SK-N-SH (cell line): ENCODE measurements at regions not wholly inside any gene's neighbourhood (a gene's known extent, or its start where the extent isn't known, plus 50 kb on each side); places are given as distances from the start of the nearest gene placed in this dataset.
A peak's percentile ranks its signal among the peaks of the same experiment; 100 is the strongest.

Experiments used
- CTCF ChIA-PET: fragments of 300-600, 350-600 bp; formaldehyde crosslinking; extraction: SDS; loops from one replicate; lab custom pipeline; 2021; lab: Yijun Ruan, JAX
- POLR2A ChIA-PET: fragments of 350-600 bp; sonication (Branson Sonifier 250); formaldehyde crosslinking; extraction: SDS; loops from one replicate; lab custom pipeline; 2020; ENCODE audit warnings: antibody characterized with exemption, inconsistent platforms; lab: Yijun Ruan, JAX
- DNase-seq: peaks from one replicate; pipeline ENCODE4 v3.0.0; 2012
- H2AFZ ChIP-seq: fragments of 200-600 bp; sonication (generic); 2 replicates; pipeline ENCODE4 v1.8.1; 2016; ENCODE audit warnings: antibody characterized with exemption, mild to moderate bottlenecking, low read depth
- H3F3A ChIP-seq: fragments of 200-600 bp; sonication (generic); replicated peaks from 2 replicates; pipeline ENCODE3; 2016; ENCODE audit warnings: antibody characterized with exemption, mild to moderate bottlenecking; ENCODE audit not compliant: insufficient read depth
- H3K27ac ChIP-seq, 2 experiments: fragments of 200-500 bp in 1 of 2; fragments of 200-600 bp in 1 of 2; sonication (Bioruptor generic) in 1 of 2; sonication (generic), shearing (Covaris generic) in 1 of 2; 2 replicates each; pipeline versions ENCODE4 v1.5.1 to v1.6.1; 2014 to 2016; ENCODE audit warnings: low read depth in 2 of 2, inconsistent platforms in 1 of 2, low read length in 1 of 2, mild to moderate bottlenecking in 1 of 2, mixed read lengths in 1 of 2
- H3K27me3 ChIP-seq: fragments of 200-600 bp; sonication (generic), shearing (Covaris generic); 2 replicates; pipeline ENCODE4 v1.6.1; 2016; ENCODE audit warnings: mixed run types; ENCODE audit not compliant: insufficient read depth
- H3K36me3 ChIP-seq, 2 experiments: fragments of 200-500 bp in 1 of 2; fragments of 200-600 bp in 1 of 2; sonication (Bioruptor generic) in 1 of 2; sonication (generic) in 1 of 2; replicated peaks in 1 of 2; 2 replicates each; pipeline versions ENCODE3 to v1.5.1; 2014 to 2016; ENCODE audit warnings: low read length in 1 of 2, mild to moderate bottlenecking in 1 of 2; ENCODE audit not compliant: insufficient read depth in 2 of 2, control insufficient read depth in 1 of 2
- H3K4me1 ChIP-seq, 2 experiments: fragments of 200-500 bp in 1 of 2; fragments of 200-600 bp in 1 of 2; sonication (Bioruptor generic) in 1 of 2; sonication (generic), shearing (Covaris generic) in 1 of 2; 2 replicates each; pipeline versions ENCODE4 v1.5.1 to v1.6.1; 2014 to 2016; ENCODE audit warnings: low read depth in 1 of 2, low read length in 1 of 2, mixed run types in 1 of 2; ENCODE audit not compliant: insufficient read depth in 2 of 2, control insufficient read depth in 1 of 2
- H3K4me2 ChIP-seq: fragments of 200-600 bp; sonication (generic), shearing (Covaris generic); 2 replicates; pipeline ENCODE4 v1.6.1; 2017; ENCODE audit warnings: mixed run types
- H3K4me3 ChIP-seq, 2 experiments: fragments of 200-500 bp in 1 of 2; fragments of 200-600 bp in 1 of 2; sonication (Bioruptor generic) in 1 of 2; sonication (generic), shearing (Covaris generic) in 1 of 2; 2 replicates each; pipeline versions ENCODE4 v1.5.1 to v1.8.1; 2014 to 2016; ENCODE audit warnings: low read depth in 2 of 2, inconsistent platforms in 1 of 2, low read length in 1 of 2, mild to moderate bottlenecking in 1 of 2, mixed read lengths in 1 of 2, moderate library complexity in 1 of 2
- H3K79me2 ChIP-seq: fragments of 200-600 bp; sonication (generic); 2 replicates; pipeline ENCODE4 v1.8.1; 2017; ENCODE audit warnings: mild to moderate bottlenecking; ENCODE audit not compliant: insufficient read depth
- H3K9ac ChIP-seq: fragments of 200-600 bp; sonication (generic); 2 replicates; pipeline ENCODE4 v1.6.1; 2017; ENCODE audit warnings: mixed run types
- H3K9me2 ChIP-seq: fragments of 200-600 bp; sonication (generic); 2 replicates; pipeline ENCODE4 v1.6.1; 2017; ENCODE audit warnings: mixed run types
- H3K9me3 ChIP-seq: fragments of 200-600 bp; sonication (generic); 2 replicates; pipeline ENCODE4 v1.6.1; 2017; ENCODE audit warnings: mixed run types, mild to moderate bottlenecking, moderate library complexity
- H4K20me1 ChIP-seq: fragments of 200-600 bp; sonication (generic); 2 replicates; pipeline ENCODE4 v1.6.1; 2017; ENCODE audit warnings: mild to moderate bottlenecking, mixed run types; ENCODE audit not compliant: insufficient read depth
- CHD2 ChIP-seq: fragments of 150-350 bp; IDR thresholded peaks from 2 replicates; pipeline ENCODE4 v1.6.1; 2018; ENCODE audit warnings: low read length; ENCODE audit not compliant: partially characterized antibody
- CTCF ChIP-seq: fragments of 200-600 bp; sonication (generic); IDR thresholded peaks from 2 replicates; pipeline ENCODE4 v1.6.1; 2017; ENCODE audit warnings: antibody characterized with exemption, mild to moderate bottlenecking, moderate library complexity
- EP300 ChIP-seq, 2 experiments: IDR thresholded peaks; 2 replicates each; pipeline versions ENCODE4 v1.4.0 to v1.6.1; 2012; ENCODE audit warnings: borderline replicate concordance in 1 of 2, low read depth in 1 of 2, low read length in 1 of 2
- EZH2phosphoT487 ChIP-seq: fragments of 200-600 bp; sonication (generic); IDR thresholded peaks from 2 replicates; pipeline ENCODE4 v1.6.1; 2017; ENCODE audit warnings: low read depth, mixed run types, mild to moderate bottlenecking, antibody characterized with exemption, moderate library complexity, borderline replicate concordance
- FOXJ3 ChIP-seq: sonication (generic); formaldehyde crosslinking; IDR thresholded peaks from 2 replicates; pipeline ENCODE4 v1.5.1; 2020; ENCODE audit warnings: mild to moderate bottlenecking, missing genetic modification reagents
- FOXM1 ChIP-seq: IDR thresholded peaks from 2 replicates; pipeline ENCODE4 v1.4.0; 2012; ENCODE audit warnings: low read depth, mild to moderate bottlenecking
- GATA2 ChIP-seq: sonication (generic); formaldehyde crosslinking; IDR thresholded peaks from 2 replicates; pipeline ENCODE4 v1.5.0; 2020; ENCODE audit warnings: mild to moderate bottlenecking, missing genetic modification reagents
- JUND ChIP-seq: IDR thresholded peaks from 2 replicates; pipeline ENCODE4 v1.4.0; 2012
- NFIC ChIP-seq: IDR thresholded peaks from 2 replicates; pipeline ENCODE4 v1.4.0; 2012; ENCODE audit warnings: borderline replicate concordance
- NRF1 ChIP-seq: IDR thresholded peaks from 2 replicates; pipeline ENCODE4 v1.6.1; 2012; ENCODE audit warnings: low read depth, mild to moderate bottlenecking, low read length
- RAD21 ChIP-seq: IDR thresholded peaks from 2 replicates; pipeline ENCODE4 v1.6.1; 2012; ENCODE audit warnings: mild to moderate bottlenecking, low read length
- RCOR1 ChIP-seq: fragments of 150-350 bp; IDR thresholded peaks from 2 replicates; pipeline ENCODE4 v1.6.1; 2017; ENCODE audit warnings: antibody characterized with exemption, low read length
- RFX5 ChIP-seq: IDR thresholded peaks from 2 replicates; pipeline ENCODE4 v1.6.1; 2012; ENCODE audit warnings: mild to moderate bottlenecking, improper control_type of control experiment, low read length
- RXRA ChIP-seq: IDR thresholded peaks from 2 replicates; pipeline ENCODE4 v1.4.0; 2012; ENCODE audit warnings: low read depth, mild to moderate bottlenecking, borderline replicate concordance
- SMC3 ChIP-seq: IDR thresholded peaks from 2 replicates; pipeline ENCODE4 v1.6.1; 2012; ENCODE audit warnings: low read depth, low read length, improper control_type of control experiment
- USF1 ChIP-seq: IDR thresholded peaks from 2 replicates; pipeline ENCODE4 v1.4.0; 2012; ENCODE audit warnings: low read depth, borderline replicate concordance
- ZBTB33 ChIP-seq: IDR thresholded peaks from 2 replicates; pipeline ENCODE4 v1.4.0; 2012; ENCODE audit warnings: low read depth, borderline replicate concordance
- WGBS: methylation state at CpG from one replicate; pipeline ENCODE4 v1.1.6; 2017; ENCODE audit warnings: low lambda C conversion rate; 5-methylcytosine and 5-hydroxymethylcytosine counted together

- H3K4me1 ChIP-seq: peaks cover 0 to 20% of the 10 kb centered on the region in 2 experiments; a peak in 1 of 4 replicates
- H3K27ac ChIP-seq: peak overlapping the region in 1 of 2 experiments; percentile 76; a peak in 2 of 4 replicates
- H3K27me3 ChIP-seq: no peaks in the 10 kb centered on the region
- H3K4me3 ChIP-seq: no peak overlapping the region
- no peak overlapping the region for H2AFZ ChIP-seq
- no peaks in the 10 kb centered on the region for H4K20me1 ChIP-seq
- H3K9me3 ChIP-seq: no peaks in the 10 kb centered on the region
- no peaks in the 10 kb centered on the region for H3K36me3 ChIP-seq
- H3K79me2 ChIP-seq: no peaks in the 10 kb centered on the region
- H3K9ac ChIP-seq: no peak overlapping the region
- no peaks in the 10 kb centered on the region for H3K9me2 ChIP-seq
- WGBS: 24% methylated on average over 7 of the region's 8 CpGs
- ChIA-PET POLR2A (no interaction called here), CTCF (interaction anchor here (1.3 to 2.4 kb wide), 3 partner anchors 170 to 729 kb away, joined by 3 to 8 read pairs (median 4); no protein-coding TSS in a partner anchor)
- TF ChIP-seq SMC3 (no peak), NFIC (no peak), GATA2 (CRISPR knock-in tag) (peak; percentile 78), RCOR1 (no peak; the same call in 1 of the 2 replicates), EP300 (IDR thresholded peaks at IDR 0.05; ENCODE audit: borderline replicate concordance in 1 of 2, low read depth in 1 of 2, low read length in 1 of 2) (peak in 1 of 2 experiments; percentile 62; a peak in 1 of 4 replicates), RAD21 (peak; percentile 30; the same call in 1 of the 2 replicates), FOXJ3 (CRISPR knock-in tag) (peak; percentile 75), NRF1 (no peak), RXRA (no peak), CHD2 (peak; percentile 27)
- H3F3A ChIP-seq: no peaks in the 10 kb centered on the region
- peak; percentile 59 for DNase-seq
- H3K4me2 ChIP-seq: no peak overlapping the region
Measured at GRCh38 chr1:175881246-175881976, 138.0 kb upstream of the TNR start.

- no peaks in the 10 kb centered on the region for H3F3A ChIP-seq
- H3K27me3 ChIP-seq: no peaks in the 10 kb centered on the region
- no peak overlapping the region for H3K4me3 ChIP-seq
- TF ChIP-seq EZH2phosphoT487 (no peak), CTCF (no peak), RCOR1 (no peak), USF1 (no peak), ZBTB33 (no peak), JUND (no peak), NFIC (no peak), FOXM1 (no peak), RFX5 (no peak)
- no peaks in the 10 kb centered on the region for H3K9me2 ChIP-seq
- DNase-seq: no peak
- CTCF ChIA-PET: interaction anchor here (1.0 to 2.2 kb wide), 2 partner anchors 9 to 505 kb away, joined by 6 to 8 read pairs; no protein-coding TSS in a partner anchor
- POLR2A ChIA-PET: no interaction called here
- peaks cover 0 to 17% of the 10 kb centered on the region in 2 experiments; a peak in 1 of 4 replicates for H3K4me1 ChIP-seq
- no peak overlapping the region for H2AFZ ChIP-seq
- H4K20me1 ChIP-seq: no peaks in the 10 kb centered on the region
- no peaks in the 10 kb centered on the region for H3K9me3 ChIP-seq
- H3K9ac ChIP-seq: no peak overlapping the region
- H3K4me2 ChIP-seq: no peak overlapping the region
- no peaks in the 10 kb centered on the region for H3K36me3 ChIP-seq
- 47% methylated on average over 8 of the region's 8 CpGs for WGBS
- no peak overlapping the region for H3K27ac ChIP-seq
- no peaks in the 10 kb centered on the region for H3K79me2 ChIP-seq
Measured at GRCh38 chr1:175878775-175879174, 135.4 kb upstream of the TNR start.
